Esophagus muscularis mucosa (tissue), 4 donors: ENCODE measurements at regions not wholly inside any gene's neighbourhood (a gene's known extent, or its start where the extent isn't known, plus 50 kb on each side); places are given as distances from the start of the nearest gene placed in this dataset.

Experiments used
- DNase-seq: peaks from one replicate; pipeline ENCODE4 v3.0.0-alpha.2; 2017; ENCODE audit errors: extremely low spot score
- H3K27ac ChIP-seq, 4 donors: fragments of 200-600 bp; sonication (generic); replicated peaks in 1 of 4; 1 replicate in 3 of 4; 2 replicates in 1 of 4; pipeline ENCODE4 v1.5.1; 2016 to 2019; ENCODE audit warnings: mild to moderate bottlenecking in 1 of 4
- H3K27me3 ChIP-seq, 4 donors: fragments of 200-600 bp; sonication (generic); one replicate each; pipeline versions ENCODE4 v1.5.1 to v1.6.0; 2016 to 2019
- H3K36me3 ChIP-seq, 4 donors: fragments of 200-600 bp; sonication (generic); one replicate each; pipeline ENCODE4 v1.5.1; 2016 to 2019
- H3K4me1 ChIP-seq, 4 donors: fragments of 200-600 bp; sonication (generic); one replicate each; pipeline ENCODE4 v1.5.1; 2016 to 2019
- H3K4me3 ChIP-seq, 4 donors: fragments of 200-600 bp; sonication (generic); 1 replicate in 2 of 4; 2 replicates in 2 of 4; pipeline ENCODE4 v1.5.1; 2016 to 2019; ENCODE audit warnings: mild to moderate bottlenecking in 4 of 4, moderate library complexity in 1 of 4
- H3K9me3 ChIP-seq, 4 donors: fragments of 200-600 bp; sonication (generic); 1 replicate in 3 of 4; 2 replicates in 1 of 4; pipeline ENCODE4 v1.5.1; 2016 to 2019
- EP300 ChIP-seq: sonication (generic); formaldehyde crosslinking; IDR thresholded peaks from one replicate; pipeline ENCODE4 v1.6.1; 2017; ENCODE audit warnings: antibody characterized with exemption
- POLR2A ChIP-seq: fragments of 450-650 bp; IDR thresholded peaks from one replicate; pipeline ENCODE4 v1.6.1; 2017; ENCODE audit warnings: antibody characterized with exemption, moderate library complexity, mild to moderate bottlenecking, low read depth
- POLR2AphosphoS5 ChIP-seq, 2 donors: sonication (generic); formaldehyde crosslinking; IDR thresholded peaks; one replicate each; pipeline ENCODE4 v1.6.1; 2017; ENCODE audit warnings: antibody characterized with exemption in 2 of 2
- WGBS: methylation state at CpG from one replicate; pipeline ENCODE4 v1.1.5; 2018; 5-methylcytosine and 5-hydroxymethylcytosine counted together
- intact Hi-C: fragments of 100-400 bp; cut with DNase I; formaldehyde crosslinking; loops from one replicate; pipeline ENCODE4 v1.15.1; 2023
- TF ChIP-seq, protein P1 (sequence below), 3 experiments: fragments of 200-600 bp in 2 of 3; fragments of 450-650 bp in 1 of 3; sonication (generic) in 2 of 3; IDR thresholded peaks; one replicate each; pipeline ENCODE4 v1.5.1; 2017 to 2019; ENCODE audit warnings: antibody characterized with exemption in 3 of 3, mild to moderate bottlenecking in 2 of 3, moderate library complexity in 1 of 3

DNA sequence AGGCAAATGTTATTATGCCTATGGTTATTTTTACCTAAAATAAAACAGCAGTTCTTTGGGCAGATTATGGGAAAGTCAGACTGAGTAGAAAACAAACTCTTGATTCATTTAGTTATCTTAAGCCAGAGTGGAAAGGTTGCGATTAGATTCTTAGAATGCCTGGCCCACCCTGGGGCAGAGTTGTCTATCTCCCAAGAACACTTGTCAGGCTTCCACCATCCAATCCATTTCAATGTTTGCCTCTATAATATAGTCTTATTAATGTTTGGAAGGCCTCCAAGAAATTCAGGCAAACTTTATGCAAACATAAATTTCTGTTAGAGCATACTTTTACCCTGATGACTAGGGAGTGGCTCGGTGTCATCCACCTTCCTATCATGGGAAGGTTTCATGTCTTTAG lies 207.0 kb downstream of the SLITRK6 start:
- DNase-seq, result no peak
- intact Hi-C loops, result no loop called here
- TF ChIP-seq EP300, result no peak
- TF ChIP-seq, protein P1, sequence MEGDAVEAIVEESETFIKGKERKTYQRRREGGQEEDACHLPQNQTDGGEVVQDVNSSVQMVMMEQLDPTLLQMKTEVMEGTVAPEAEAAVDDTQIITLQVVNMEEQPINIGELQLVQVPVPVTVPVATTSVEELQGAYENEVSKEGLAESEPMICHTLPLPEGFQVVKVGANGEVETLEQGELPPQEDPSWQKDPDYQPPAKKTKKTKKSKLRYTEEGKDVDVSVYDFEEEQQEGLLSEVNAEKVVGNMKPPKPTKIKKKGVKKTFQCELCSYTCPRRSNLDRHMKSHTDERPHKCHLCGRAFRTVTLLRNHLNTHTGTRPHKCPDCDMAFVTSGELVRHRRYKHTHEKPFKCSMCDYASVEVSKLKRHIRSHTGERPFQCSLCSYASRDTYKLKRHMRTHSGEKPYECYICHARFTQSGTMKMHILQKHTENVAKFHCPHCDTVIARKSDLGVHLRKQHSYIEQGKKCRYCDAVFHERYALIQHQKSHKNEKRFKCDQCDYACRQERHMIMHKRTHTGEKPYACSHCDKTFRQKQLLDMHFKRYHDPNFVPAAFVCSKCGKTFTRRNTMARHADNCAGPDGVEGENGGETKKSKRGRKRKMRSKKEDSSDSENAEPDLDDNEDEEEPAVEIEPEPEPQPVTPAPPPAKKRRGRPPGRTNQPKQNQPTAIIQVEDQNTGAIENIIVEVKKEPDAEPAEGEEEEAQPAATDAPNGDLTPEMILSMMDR (IDR thresholded peaks at IDR 0.05), result no peak
- TF ChIP-seq POLR2A, result no peak
- TF ChIP-seq POLR2AphosphoS5 (IDR thresholded peaks at IDR 0.05), result no peak
- Histone ChIP-seq H3K4me3 (no peak overlapping the region), H3K36me3 (no peaks in the 10 kb centered on the region), H3K27ac (no peak overlapping the region), H3K4me1 (no peaks in the 10 kb centered on the region), H3K9me3 (no peaks in the 10 kb centered on the region), H3K27me3 (no peaks in the 10 kb centered on the region)
- 94% methylated on average over 2 of the region's 2 CpGs for WGBS

DNA sequence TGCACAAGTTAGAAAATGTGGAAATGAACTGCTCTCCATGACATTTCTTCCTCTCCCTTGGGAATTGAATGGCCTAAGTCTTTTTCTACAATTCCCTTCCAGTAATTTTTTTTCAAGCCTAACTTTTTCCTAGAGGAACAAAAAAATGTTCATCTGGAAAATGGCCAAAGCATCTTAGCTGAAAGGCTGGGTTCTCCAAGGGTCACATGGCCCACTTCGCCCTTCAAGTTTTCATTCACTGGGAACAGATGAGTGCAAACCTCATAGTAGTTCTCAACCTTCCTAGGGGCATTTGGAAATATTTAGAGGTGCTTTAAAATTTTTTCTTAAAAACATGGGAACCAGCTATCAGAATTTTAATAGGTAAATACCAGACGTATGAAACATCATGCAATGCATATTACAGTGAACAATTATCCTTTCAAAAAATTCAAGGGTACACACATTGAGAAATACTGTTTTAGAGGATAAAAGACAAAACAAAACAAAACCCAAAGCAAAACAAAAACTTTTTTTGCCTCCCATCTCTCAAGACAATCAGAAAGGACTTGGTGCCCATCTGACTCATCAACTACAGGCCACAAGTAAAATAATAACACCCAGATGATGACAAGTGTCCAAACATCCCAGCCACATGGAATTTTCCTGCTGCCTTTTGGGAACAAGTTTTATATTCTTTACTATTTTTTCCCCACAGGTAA lies 208.8 kb downstream of the SLITRK6 start:
- intact Hi-C loops, result no loop called here
- Histone ChIP-seq H3K4me1 (no peaks in the 10 kb centered on the region), H3K4me3 (no peak overlapping the region), H3K9me3 (no peaks in the 10 kb centered on the region), H3K27ac (no peak overlapping the region), H3K36me3 (no peaks in the 10 kb centered on the region), H3K27me3 (no peaks in the 10 kb centered on the region)
- WGBS, result 75% methylated on average over 2 of the region's 2 CpGs
- DNase-seq, result no peak
- no peak for TF ChIP-seq POLR2A
- TF ChIP-seq POLR2AphosphoS5 (IDR thresholded peaks at IDR 0.05), result no peak
- TF ChIP-seq, protein P1 (IDR thresholded peaks at IDR 0.05), result no peak

DNA sequence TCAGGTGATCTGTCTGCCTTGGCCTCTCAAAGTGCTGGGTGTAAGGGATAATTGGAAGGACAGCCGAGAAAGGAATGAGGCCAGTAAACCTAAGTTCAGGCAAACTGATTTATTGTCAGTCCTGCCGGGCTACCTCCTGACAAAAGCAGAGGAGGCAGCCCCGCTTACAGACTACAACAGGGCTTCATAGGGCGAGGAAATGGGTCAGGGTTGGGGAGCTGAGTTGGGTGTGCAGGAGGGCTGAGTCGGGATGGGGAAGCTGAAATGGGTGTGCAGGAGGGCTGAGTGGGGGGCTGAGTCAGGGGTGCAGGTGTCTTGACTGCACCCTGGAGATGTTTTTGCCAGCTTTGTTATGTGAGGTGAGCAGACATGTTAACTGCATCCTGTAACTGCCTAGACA lies 210.2 kb downstream of the SLITRK6 start:
- H3K36me3 ChIP-seq, result no peaks in the 10 kb centered on the region
- no peak for DNase-seq
- H3K9me3 ChIP-seq, result no peaks in the 10 kb centered on the region
- H3K27me3 ChIP-seq, result no peaks in the 10 kb centered on the region
- 91% methylated on average over 5 of the region's 5 CpGs for WGBS
- TF ChIP-seq POLR2AphosphoS5 (IDR thresholded peaks at IDR 0.05), result no peak
- H3K27ac ChIP-seq, result no peak overlapping the region
- no peak overlapping the region for H3K4me3 ChIP-seq
- H3K4me1 ChIP-seq, result no peaks in the 10 kb centered on the region
- intact Hi-C loops, result no loop called here

DNA sequence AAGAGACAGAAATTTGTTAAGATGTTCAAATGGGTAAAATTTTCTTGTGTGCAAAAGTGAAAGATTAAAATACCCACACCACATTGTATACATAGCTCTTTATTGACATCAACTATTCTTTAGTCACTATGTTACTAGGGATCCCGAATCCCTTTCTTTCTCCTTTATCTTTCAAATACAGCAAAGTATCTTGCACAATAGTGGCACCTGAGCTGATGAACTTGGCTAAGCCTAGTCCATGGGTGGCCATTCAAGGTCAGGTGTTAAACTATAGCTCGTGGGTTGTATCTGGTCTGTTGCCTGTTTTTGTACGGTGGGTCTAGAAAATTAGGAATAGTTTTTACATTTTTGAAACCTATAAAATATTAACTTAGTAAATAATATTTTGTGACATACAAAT lies 210.9 kb downstream of the SLITRK6 start:
- WGBS, result 87% methylated on average over 3 of the region's 3 CpGs
- Histone ChIP-seq H3K9me3 (no peaks in the 10 kb centered on the region), H3K4me3 (no peak overlapping the region), H3K36me3 (no peaks in the 10 kb centered on the region), H3K4me1 (no peaks in the 10 kb centered on the region), H3K27ac (no peak overlapping the region), H3K27me3 (no peaks in the 10 kb centered on the region)
- no peak for DNase-seq
- intact Hi-C loops, result no loop called here
- TF ChIP-seq POLR2A (no peak), EP300 (no peak), POLR2AphosphoS5 (IDR thresholded peaks at IDR 0.05) (no peak)
- TF ChIP-seq, protein P1 (IDR thresholded peaks at IDR 0.05), result no peak

DNA sequence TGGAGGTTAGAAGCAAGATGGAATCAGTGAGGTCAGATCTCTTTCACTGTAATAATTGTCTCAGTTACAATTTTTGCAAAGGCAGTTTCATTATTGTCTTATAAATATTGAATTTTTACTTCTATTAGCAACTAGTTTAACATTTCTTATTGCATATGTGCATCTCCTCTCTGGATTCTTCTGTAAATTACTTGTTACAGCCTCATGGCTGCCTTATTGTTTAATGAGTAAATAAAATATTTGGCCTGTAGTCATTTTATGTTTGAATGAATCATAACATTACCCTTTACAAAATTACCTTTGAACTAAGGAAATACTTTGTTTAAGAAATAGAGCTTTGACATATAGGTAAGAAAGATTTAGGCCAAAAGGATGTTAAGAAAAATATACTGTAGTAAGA lies 212.4 kb downstream of the SLITRK6 start:
- no peak overlapping the region for H3K27ac ChIP-seq
- DNase-seq, result no peak
- no peaks in the 10 kb centered on the region for H3K27me3 ChIP-seq
- H3K4me1 ChIP-seq, result no peaks in the 10 kb centered on the region
- H3K4me3 ChIP-seq, result no peak overlapping the region
- H3K36me3 ChIP-seq, result no peaks in the 10 kb centered on the region
- no peaks in the 10 kb centered on the region for H3K9me3 ChIP-seq
- intact Hi-C loops, result no loop called here
- TF ChIP-seq, protein P1 (IDR thresholded peaks at IDR 0.05), result no peak
- TF ChIP-seq POLR2AphosphoS5 (IDR thresholded peaks at IDR 0.05) (no peak), POLR2A (no peak), EP300 (no peak)
